Keratinocyte (primary cell): ENCODE measurements at regions not wholly inside any gene's neighbourhood (a gene's known extent, or its start where the extent isn't known, plus 50 kb on each side); places are given as distances from the start of the nearest gene placed in this dataset.

Experiments used
- DNase-seq: peaks from one replicate; pipeline ENCODE4 v3.0.0-alpha.2; 2011; ENCODE audit warnings: low read depth, missing footprints, low spot score
- FAIRE-seq: peaks from 2 replicates; lab custom pipeline; 2011; peaks lifted over from hg19 to GRCh38; lab: Jason Lieb, UNC
- H2AFZ ChIP-seq: 2 replicates; pipeline ENCODE4 v1.6.0; 2012; ENCODE audit warnings: low read length, control low read depth, inconsistent platforms; ENCODE audit not compliant: control insufficient read depth
- H3K27ac ChIP-seq: 2 replicates; pipeline ENCODE4 v1.5.1; 2011; ENCODE audit warnings: low read length; ENCODE audit not compliant: control insufficient read depth, insufficient read depth
- H3K27me3 ChIP-seq: 3 replicates; pipeline ENCODE4 v1.6.0; 2011; ENCODE audit warnings: low read length; ENCODE audit not compliant: control insufficient read depth, insufficient read depth; ENCODE audit errors: extremely low read depth
- H3K36me3 ChIP-seq, 2 experiments: 2 replicates in 1 of 2; 3 replicates in 1 of 2; pipeline ENCODE4 v1.5.1; 2011; ENCODE audit warnings: low read length in 2 of 2, mild to moderate bottlenecking in 1 of 2; ENCODE audit not compliant: control insufficient read depth in 2 of 2, insufficient read depth in 2 of 2; ENCODE audit errors: extremely low read depth in 1 of 2
- H3K4me1 ChIP-seq: 3 replicates; pipeline ENCODE4 v1.5.1; 2011; ENCODE audit warnings: low read length; ENCODE audit not compliant: control insufficient read depth, insufficient read depth; ENCODE audit errors: extremely low read depth
- H3K4me2 ChIP-seq: 3 replicates; pipeline ENCODE4 v1.6.0; 2011; ENCODE audit warnings: low read depth, low read length; ENCODE audit not compliant: control insufficient read depth, insufficient read depth; ENCODE audit errors: extremely low read depth
- H3K4me3 ChIP-seq, 3 experiments: fragments of 200-600 bp in 1 of 3; sonication (generic) in 1 of 3; 2 replicates in 2 of 3; 3 replicates in 1 of 3; pipeline ENCODE4 v1.5.1; 2011 to 2016; ENCODE audit warnings: low read length in 3 of 3, mild to moderate bottlenecking in 3 of 3, control low read depth in 2 of 3, inconsistent platforms in 1 of 3, low read depth in 1 of 3, mixed read lengths in 1 of 3, mixed run types in 1 of 3, moderate library complexity in 1 of 3; ENCODE audit not compliant: control insufficient read depth in 2 of 3, insufficient read depth in 2 of 3; ENCODE audit errors: extremely low read depth in 1 of 3
- H3K79me2 ChIP-seq: 2 replicates; pipeline ENCODE4 v1.6.0; 2012; ENCODE audit warnings: low read length; ENCODE audit not compliant: control insufficient read depth, insufficient read depth
- H3K9ac ChIP-seq: 3 replicates; pipeline ENCODE4 v1.6.0; 2011; ENCODE audit warnings: low read length; ENCODE audit not compliant: control insufficient read depth, insufficient read depth; ENCODE audit errors: extremely low read depth
- H3K9me1 ChIP-seq: 3 replicates; pipeline ENCODE4 v1.6.0; 2011; ENCODE audit warnings: low read length; ENCODE audit not compliant: control insufficient read depth, insufficient read depth; ENCODE audit errors: extremely low read depth
- H3K9me3 ChIP-seq: 2 replicates; pipeline ENCODE4 v1.5.1; 2012; ENCODE audit warnings: low read depth, low read length; ENCODE audit not compliant: control insufficient read depth
- H4K20me1 ChIP-seq: 3 replicates; pipeline ENCODE4 v1.6.0; 2011; ENCODE audit warnings: low read length; ENCODE audit not compliant: control insufficient read depth, insufficient read depth; ENCODE audit errors: extremely low read depth
- EZH2 ChIP-seq: IDR thresholded peaks from one replicate; pipeline ENCODE4 v1.6.1; 2012; ENCODE audit warnings: inconsistent platforms, mild to moderate bottlenecking, low read length, moderate library complexity
- dilution Hi-C: fragments of 300-500 bp; cut with MboI; formaldehyde crosslinking; loops from one replicate; pipeline ENCODE4 v1.7.0; 2020; ENCODE audit warnings: low sequenced_read_pairs; ENCODE audit not compliant: extremely low pct_ligation_motif_present
- TF ChIP-seq, protein P1 (sequence below), 3 experiments: IDR thresholded peaks in 1 of 3; conservative IDR thresholded peaks in 1 of 3; optimal IDR thresholded peaks in 1 of 3; 2 replicates in 2 of 3; 3 replicates in 1 of 3; pipeline versions ENCODE3 to v1.5.1; 2011; ENCODE audit warnings: low read length in 3 of 3, mild to moderate bottlenecking in 3 of 3, moderate library complexity in 2 of 3, control low read depth in 1 of 3, inconsistent platforms in 1 of 3; ENCODE audit not compliant: insufficient read depth in 2 of 3; ENCODE audit errors: extremely low read depth in 1 of 3

DNA sequence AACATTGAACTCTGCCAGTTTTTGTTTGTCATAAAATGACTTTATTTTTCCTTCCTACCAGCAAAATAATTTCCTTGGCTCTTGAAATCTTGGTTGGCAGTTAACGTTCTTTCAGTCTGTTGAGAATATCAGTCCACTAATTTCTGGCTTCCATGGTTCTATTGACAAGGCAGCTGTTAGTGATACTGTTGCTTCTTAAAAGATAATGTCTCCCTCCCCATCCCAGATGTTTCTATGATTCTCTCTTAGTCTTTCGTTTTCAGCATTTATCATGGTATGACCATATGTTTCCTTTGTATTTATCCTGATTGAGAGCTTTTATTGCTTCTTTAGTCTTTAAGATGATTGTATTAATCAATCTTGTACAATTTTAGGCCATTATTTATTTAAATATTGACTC lies 81.1 kb upstream of the STK26 start:
- Histone ChIP-seq H3K4me3 (no peak overlapping the region), H3K27ac (no peak overlapping the region), H3K9me1 (no peaks in the 10 kb centered on the region), H3K9me3 (no peaks in the 10 kb centered on the region), H3K36me3 (no peaks in the 10 kb centered on the region), H3K27me3 (no peaks in the 10 kb centered on the region), H3K4me1 (no peaks in the 10 kb centered on the region), H2AFZ (no peak overlapping the region), H3K4me2 (no peak overlapping the region), H3K9ac (no peak overlapping the region), H4K20me1 (no peaks in the 10 kb centered on the region), H3K79me2 (no peaks in the 10 kb centered on the region)
- FAIRE-seq (no peak), DNase-seq (no peak)
- TF ChIP-seq, protein P1, sequence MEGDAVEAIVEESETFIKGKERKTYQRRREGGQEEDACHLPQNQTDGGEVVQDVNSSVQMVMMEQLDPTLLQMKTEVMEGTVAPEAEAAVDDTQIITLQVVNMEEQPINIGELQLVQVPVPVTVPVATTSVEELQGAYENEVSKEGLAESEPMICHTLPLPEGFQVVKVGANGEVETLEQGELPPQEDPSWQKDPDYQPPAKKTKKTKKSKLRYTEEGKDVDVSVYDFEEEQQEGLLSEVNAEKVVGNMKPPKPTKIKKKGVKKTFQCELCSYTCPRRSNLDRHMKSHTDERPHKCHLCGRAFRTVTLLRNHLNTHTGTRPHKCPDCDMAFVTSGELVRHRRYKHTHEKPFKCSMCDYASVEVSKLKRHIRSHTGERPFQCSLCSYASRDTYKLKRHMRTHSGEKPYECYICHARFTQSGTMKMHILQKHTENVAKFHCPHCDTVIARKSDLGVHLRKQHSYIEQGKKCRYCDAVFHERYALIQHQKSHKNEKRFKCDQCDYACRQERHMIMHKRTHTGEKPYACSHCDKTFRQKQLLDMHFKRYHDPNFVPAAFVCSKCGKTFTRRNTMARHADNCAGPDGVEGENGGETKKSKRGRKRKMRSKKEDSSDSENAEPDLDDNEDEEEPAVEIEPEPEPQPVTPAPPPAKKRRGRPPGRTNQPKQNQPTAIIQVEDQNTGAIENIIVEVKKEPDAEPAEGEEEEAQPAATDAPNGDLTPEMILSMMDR (optimal IDR thresholded peaks at IDR 0.05 in 1 of 3, IDR thresholded peaks at IDR 0.05 in 1 of 3, conservative IDR thresholded peaks at IDR 0.05 in 1 of 3; ENCODE audit: extremely low read depth in 1 of 3, insufficient read depth in 2 of 3, low read length in 3 of 3) = no peak
- TF ChIP-seq EZH2 = no peak
- dilution Hi-C loops = no loop called here

DNA sequence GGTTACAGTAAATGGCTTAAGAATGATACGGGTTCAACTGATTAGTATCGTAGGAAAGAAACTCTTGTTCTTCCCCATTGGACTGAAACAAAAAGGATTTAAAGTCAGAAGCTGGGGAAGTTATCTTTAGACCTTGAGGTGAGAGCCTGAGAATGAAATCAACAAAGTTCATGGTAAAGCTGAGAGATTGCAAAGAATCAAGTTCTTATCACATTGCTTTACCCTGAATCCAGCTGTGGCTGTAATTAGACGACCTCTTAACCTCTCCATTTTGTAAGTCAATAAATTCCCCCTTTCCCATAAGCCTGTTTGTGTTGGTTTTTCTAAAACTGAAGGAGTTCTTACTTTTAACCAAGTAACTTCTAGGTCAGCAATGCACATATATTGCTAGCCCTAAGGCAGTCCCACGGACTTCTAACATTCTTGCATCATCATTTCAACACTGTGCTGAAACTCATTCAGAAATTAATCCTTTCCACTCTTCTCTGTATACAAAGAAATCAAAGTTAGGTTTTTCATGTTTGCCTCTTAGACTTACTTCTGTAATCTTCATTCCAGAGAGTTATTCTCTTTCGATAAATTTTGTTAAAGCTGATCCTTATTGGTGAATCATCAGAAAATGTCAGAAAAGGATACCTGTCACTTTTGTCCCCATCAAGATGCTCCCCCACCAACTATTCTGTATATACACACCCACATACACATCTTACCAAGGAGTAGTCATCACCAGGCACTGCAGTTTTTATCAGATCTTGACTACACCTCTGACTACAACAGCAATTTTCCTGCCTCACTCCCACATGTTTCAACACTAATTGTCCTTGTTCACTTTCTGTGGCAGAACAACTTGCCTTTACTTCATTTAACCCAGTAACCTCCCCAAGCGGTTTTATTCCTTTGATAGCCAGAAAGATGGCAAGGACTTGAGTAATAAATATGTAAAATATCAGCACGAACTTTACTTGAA lies 77.9 kb upstream of the STK26 start:
- no peaks in the 10 kb centered on the region for H3K9me1 ChIP-seq
- H2AFZ ChIP-seq = no peak overlapping the region
- TF ChIP-seq, protein P1 (optimal IDR thresholded peaks at IDR 0.05 in 1 of 3, IDR thresholded peaks at IDR 0.05 in 1 of 3, conservative IDR thresholded peaks at IDR 0.05 in 1 of 3; ENCODE audit: extremely low read depth in 1 of 3, insufficient read depth in 2 of 3, low read length in 3 of 3) = no peak
- TF ChIP-seq EZH2 = no peak
- no peak overlapping the region for H3K4me3 ChIP-seq
- no peaks in the 10 kb centered on the region for H3K27me3 ChIP-seq
- dilution Hi-C loops = no loop called here
- H4K20me1 ChIP-seq = no peaks in the 10 kb centered on the region
- H3K9me3 ChIP-seq = no peaks in the 10 kb centered on the region
- no peaks in the 10 kb centered on the region for H3K4me1 ChIP-seq
- no peaks in the 10 kb centered on the region for H3K36me3 ChIP-seq
- H3K79me2 ChIP-seq = no peaks in the 10 kb centered on the region
- FAIRE-seq (no peak), DNase-seq (no peak)
- no peak overlapping the region for H3K4me2 ChIP-seq
- no peak overlapping the region for H3K27ac ChIP-seq
- H3K9ac ChIP-seq = no peak overlapping the region
